ENCODE measurements at regions not wholly inside any gene's neighbourhood (a gene's known extent, or its start where the extent isn't known, plus 50 kb on each side); places are given as distances from the start of the nearest gene placed in this dataset.

- no peak for DNase-seq
Measured at GRCh38 chr19:30890033-30890432, 459.2 kb downstream of the TSHZ3 start.

DNA sequence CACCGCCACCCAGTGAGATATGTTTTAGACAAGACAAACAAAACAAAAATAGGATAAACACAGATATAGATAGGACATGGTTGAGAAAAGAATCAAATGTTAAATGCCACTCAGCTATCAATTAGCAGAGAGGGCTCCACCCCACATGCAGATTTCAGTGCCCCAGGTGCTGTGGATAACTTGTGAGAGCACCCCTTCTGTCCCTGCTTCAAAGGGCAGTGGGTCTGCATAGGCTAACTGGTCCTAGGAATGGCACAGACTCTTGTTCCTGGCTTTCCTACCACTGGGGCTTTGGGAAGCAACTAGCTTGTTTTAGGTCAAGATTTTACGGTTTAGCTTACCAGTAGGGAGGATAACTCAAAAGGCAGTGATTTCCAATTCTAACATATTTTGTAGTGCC, 460.3 kb downstream of the TSHZ3 start:
- no peak for DNase-seq

DNA sequence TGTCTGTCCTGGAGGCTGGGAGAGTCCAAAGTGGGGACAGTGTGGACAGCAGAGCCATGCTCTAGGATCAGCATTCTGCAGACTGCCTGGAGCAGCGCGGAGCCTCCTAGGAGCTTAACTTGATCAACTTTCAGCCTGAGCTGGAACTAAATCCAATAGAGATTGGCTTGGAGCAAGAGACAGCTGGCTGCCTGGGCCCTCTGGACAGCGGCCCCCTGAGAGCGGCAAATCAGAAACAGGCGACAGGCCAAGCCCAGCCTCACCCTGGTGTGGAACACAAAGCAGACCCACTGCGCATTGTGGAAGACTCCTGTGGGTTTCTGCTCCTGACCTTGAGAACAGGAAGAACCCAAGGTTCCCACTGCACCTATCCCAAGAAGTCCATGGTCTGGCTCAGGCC, 462.2 kb downstream of the TSHZ3 start:
- DNase-seq, result no peak

DNA sequence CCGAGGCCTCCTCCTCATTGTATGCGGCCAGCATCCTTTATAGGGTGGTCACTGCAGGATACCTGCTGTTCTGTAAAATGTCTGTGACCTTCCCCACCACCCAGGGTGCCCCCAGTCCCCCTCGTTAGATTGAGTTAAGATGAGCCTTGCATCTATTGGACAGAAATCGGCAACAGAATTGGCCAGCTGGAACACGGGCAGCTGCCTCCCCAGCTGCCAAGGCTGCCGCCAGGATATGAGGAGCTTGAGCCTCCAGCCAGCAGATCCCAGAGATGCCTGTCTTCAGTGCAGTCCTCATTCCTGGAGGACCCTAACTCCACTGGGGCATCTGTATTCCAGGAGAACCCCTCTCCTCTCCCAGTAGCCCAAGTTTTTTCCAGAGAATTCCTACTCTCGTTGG, 463.0 kb downstream of the TSHZ3 start:
- no peak for DNase-seq

DNA sequence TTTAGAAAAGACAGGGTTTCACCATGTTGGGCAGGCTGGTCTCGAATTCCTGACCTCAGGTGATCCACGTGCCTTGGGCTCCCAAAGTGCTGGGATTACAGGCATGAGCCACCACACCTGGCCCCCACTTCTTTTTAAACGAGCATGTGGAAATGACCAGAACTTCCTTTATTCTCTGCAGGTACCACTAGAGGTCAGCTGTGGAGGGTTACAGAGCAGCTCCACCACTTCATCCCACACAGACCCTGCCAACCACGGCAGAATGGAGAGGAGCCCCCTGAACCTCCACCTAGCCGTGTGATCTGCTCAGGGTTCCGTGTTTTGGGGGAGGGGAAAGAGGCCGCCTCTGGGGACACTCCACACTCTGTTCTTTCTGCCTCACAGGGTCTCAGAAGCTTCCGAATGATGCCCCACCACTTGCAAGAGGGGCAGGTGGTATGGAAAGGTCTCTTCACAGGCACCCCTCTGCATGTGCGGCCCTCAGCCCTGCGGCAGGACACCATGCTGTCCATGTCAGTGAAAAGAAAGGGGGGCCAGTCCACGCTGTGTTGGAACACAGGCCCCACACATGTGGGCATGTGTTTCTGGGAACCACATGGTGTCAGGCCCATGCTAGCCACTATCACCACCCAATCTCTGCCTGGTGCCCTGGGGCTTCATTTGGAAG, 465.0 kb downstream of the TSHZ3 start:
- no peak for DNase-seq

DNA sequence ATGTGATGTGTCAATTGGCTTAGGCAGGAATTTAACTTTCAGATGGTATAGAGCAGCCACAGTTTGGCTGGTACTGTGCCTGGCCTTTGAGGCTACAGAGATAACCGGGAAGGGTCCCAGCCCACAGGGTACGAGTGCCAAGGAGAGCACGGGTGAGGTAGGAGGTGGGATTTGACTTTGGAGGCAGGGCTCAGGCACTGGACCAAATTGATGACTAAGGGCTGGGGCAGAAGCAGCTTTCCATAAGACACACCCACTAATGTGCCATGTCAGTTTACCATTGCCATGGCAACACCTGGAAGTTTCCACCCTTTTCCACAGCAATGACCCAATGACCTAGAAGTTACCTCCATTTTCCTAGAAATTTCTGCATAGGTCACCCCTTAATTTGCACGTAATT, 466.2 kb downstream of the TSHZ3 start:
- no peak for DNase-seq

DNA sequence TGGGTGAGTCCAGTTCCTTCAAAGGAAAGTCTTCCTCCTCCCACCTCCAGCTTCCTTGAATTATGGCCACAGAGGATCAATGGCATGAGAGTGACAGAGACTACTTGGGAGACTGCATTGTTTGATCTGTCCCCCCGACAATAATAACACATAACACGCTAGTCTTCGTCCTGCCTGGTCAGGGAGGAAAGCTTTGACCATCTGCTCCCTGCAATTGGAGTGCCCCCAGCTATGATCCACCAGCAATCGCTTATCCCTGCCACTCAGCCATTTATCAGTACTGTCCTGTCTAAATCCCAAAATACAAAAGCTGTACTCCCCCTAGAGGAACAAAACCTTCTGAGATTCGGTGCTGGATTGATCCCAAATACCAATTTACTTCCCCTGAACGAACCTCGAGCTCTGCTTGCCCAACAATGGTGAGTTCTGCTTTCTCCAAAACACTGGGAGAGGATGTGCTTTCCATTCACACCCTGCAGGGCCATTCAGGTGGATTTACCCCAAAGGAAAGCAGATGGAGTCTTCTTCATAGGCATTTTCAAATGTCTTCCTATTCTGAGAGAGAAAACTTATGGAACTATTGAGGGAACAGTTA, 466.7 kb downstream of the TSHZ3 start:
- DNase-seq, result no peak

GRCh38 chr19:30881930-30882329, 467.3 kb downstream of the TSHZ3 start:
- no peak for DNase-seq

- no peak for DNase-seq
Measured at GRCh38 chr19:30881281-30881680, 468.0 kb downstream of the TSHZ3 start.

- DNase-seq, result no peak
Measured at GRCh38 chr19:30880551-30880950, 468.7 kb downstream of the TSHZ3 start.

DNA sequence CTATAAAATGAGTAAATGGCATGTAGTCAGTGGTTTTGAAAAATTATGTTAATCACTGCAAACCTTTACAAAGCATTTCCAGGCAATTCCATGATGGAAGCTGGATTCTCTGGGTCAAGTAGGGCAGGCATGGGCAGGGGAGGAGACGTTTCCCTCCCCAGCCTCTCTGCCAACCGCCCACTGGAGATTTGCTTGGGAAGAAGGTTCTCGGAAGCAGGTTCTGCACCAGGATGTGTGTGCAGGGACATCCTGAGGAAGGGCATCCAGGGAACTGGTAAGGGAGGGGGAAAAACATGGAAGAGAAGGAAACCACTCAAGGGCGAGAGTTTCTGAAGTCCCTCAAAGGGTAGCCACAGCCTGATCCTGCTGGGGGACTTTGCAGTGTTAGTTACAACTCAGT, 469.1 kb downstream of the TSHZ3 start:
- DNase-seq, result no peak

GRCh38 chr19:30879736-30880135, 469.5 kb downstream of the TSHZ3 start:
- no peak for DNase-seq

- DNase-seq, result no peak
Measured at GRCh38 chr19:30879225-30879624, 470.0 kb downstream of the TSHZ3 start.

DNA sequence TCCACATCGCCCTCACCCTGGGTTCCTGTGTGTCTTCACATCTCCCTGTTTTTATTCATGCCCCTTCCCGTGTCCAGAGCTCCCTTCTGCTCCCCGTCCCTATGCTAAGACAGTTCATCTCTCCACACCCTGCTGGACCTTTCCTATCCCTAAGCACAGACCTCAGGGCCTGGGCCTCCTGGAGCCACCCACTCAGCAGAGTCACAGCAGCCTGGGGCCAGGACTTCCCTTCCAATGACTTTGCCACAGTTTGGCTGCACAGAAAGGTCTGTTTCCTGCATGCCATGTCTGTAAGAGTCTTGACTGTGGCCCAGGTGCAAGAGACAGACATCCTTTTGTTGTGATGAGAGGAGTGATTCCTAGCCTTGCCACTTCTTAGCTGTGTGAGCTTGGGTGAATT, 470.7 kb downstream of the TSHZ3 start:
- DNase-seq, result no peak

- DNase-seq, result no peak
Measured at GRCh38 chr19:30877661-30878113, 471.5 kb downstream of the TSHZ3 start.

GRCh38 chr19:30873691-30874090, 475.5 kb downstream of the TSHZ3 start:
- no peak for DNase-seq

GRCh38 chr19:30873003-30873402, 476.2 kb downstream of the TSHZ3 start:
- no peak for DNase-seq

DNA sequence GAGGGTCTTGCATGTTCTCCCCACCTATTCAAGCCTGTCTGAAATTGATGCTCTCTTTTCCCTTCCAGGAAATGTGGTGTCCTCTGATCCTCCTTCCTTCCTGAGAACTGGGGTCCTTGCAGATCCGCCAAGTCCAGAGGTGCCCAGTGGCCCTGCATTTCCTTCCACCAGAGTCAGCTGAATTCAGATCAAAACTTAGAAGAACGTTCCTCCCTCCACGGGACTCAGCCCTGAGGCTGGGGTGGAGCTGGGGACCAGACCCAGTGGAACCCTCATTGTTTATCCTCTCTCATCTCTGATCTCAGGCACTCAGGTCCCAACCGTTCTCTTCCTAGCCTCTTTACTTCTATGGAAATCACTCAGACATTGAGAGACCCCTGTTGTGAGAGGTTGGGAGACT, 477.3 kb downstream of the TSHZ3 start:
- no peak for DNase-seq

GRCh38 chr19:30870876-30871275, 478.4 kb downstream of the TSHZ3 start:
- no peak for DNase-seq

- DNase-seq, result no peak
Measured at GRCh38 chr19:30865511-30865910, 483.7 kb downstream of the TSHZ3 start.

DNA sequence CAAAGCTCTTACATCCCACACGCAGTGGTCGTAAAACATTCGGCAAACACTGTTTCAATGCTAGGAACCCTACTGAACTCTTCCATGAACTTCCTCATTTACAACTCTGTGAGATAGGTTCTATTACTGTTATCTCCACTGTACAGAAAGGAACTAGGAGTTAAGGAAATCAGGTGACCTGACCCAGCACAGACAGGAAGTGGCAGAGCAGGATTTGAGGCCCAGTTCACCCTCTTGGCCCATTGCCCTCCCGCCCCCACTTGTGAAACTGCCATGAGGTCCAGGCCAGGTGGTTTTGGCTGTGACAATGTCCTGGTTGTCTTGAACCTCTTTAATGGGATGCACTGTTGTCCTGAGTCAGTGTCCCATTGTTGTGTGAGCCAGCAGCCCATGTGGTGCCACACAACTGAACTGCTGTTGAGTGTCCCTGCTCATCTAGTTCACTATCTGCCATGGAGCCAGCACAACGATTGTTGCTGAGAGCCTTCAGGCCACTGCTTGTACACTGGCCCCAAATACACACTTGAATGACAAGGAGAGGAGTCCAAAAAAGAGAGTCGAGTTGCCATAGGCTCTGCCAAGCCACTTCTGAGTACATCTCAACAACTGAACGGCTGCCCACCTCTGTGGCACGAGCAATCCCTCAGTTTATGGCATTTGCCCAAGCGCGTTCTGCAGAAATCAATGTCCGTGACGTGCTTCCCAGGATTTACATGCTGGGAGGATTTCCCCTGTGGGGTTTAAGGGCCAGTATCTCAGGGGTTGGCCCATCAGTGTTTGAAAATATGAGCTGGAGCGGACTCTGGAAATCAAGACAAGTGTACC, 484.6 kb downstream of the TSHZ3 start:
- no peak for DNase-seq

DNA sequence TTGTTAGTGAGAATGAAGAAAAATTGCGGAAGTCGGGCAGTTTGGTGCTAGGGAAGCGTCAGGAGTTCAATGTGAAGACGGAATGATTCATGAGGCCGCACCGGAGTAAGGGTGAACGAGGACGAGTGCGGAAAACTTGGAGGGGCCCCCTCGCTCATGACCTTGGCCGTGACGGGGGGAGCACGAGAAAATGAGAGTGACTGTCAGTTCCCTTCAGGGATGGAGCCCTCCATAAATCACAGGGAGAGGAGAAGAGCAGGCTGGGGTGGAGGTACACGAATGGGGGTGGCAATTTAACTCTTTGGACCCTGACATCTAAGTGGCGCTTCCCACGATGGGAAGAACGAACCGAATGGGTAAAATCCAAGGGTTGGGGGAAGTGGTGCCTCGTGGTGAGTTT, 486.4 kb downstream of the TSHZ3 start:
- DNase-seq, result no peak

DNA sequence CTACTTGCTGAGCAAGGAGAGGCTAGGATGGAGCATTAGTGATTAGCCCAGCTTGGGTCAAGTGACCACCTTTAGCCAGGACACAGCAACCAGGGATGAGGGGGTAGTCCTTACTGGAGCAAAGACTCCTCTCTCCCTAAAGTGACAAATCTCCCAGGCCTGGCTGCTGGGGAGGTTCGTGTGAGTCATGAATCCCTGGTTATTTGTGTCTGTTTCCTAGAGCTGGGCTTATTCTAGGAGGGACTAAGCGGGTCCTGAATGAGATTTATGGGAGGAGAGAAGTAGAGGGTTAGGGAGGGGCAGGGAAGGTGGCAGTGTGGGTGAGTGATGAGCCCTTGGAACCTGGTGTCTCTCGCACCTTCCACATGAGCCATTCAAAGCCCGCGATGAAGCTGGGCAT, 487.3 kb downstream of the TSHZ3 start:
- no peak for DNase-seq

- no peak for DNase-seq
Measured at GRCh38 chr19:30857966-30858490, 485.8 kb downstream of the ZNF536 start.
